ENCODE measurements at regions not wholly inside any gene's neighbourhood (a gene's known extent, or its start where the extent isn't known, plus 50 kb on each side); places are given as distances from the start of the nearest gene placed in this dataset.

GRCh38 chr10:130244928-130245495, 108.8 kb downstream of the GLRX3 start:
- H3K9me3 ChIP-seq (ENCODE audit: insufficient read depth, low read length): no peaks in the 10 kb centered on the region
- no peak overlapping the region for H3K9ac ChIP-seq (ENCODE audit: low read length)
- H3K4me1 ChIP-seq (ENCODE audit: low read length): no peaks in the 10 kb centered on the region
- TF ChIP-seq CTCF (IDR thresholded peaks at IDR 0.05; ENCODE audit: low read depth, low read length): no peak
- TF ChIP-seq EZH2phosphoT487 (IDR thresholded peaks at IDR 0.05; ENCODE audit: low read depth): no peak
- H3K27ac ChIP-seq (ENCODE audit: low read length): no peak overlapping the region
- no peak overlapping the region for H3K4me3 ChIP-seq (ENCODE audit: low read length)
- no peak overlapping the region for H2AFZ ChIP-seq (ENCODE audit: low read depth, low read length)
- H3K79me2 ChIP-seq (ENCODE audit: low read length): no peaks in the 10 kb centered on the region
- no peaks in the 10 kb centered on the region for H3K27me3 ChIP-seq (ENCODE audit: low read depth, low read length)
- no peaks in the 10 kb centered on the region for H4K20me1 ChIP-seq (ENCODE audit: insufficient read depth, low read length)
- H3K36me3 ChIP-seq (replicated peaks; ENCODE audit: low read depth, low read length): no peaks in the 10 kb centered on the region
- H3K4me2 ChIP-seq (ENCODE audit: low read length): no peak overlapping the region

- no peak overlapping the region for H3K27ac ChIP-seq (ENCODE audit: low read length)
- no peak overlapping the region for H3K4me2 ChIP-seq (ENCODE audit: low read length)
- no peaks in the 10 kb centered on the region for H3K4me1 ChIP-seq (ENCODE audit: low read length)
- H3K79me2 ChIP-seq (ENCODE audit: low read length): no peaks in the 10 kb centered on the region
- TF ChIP-seq CTCF (IDR thresholded peaks at IDR 0.05; ENCODE audit: low read depth, low read length) (no peak), EZH2phosphoT487 (IDR thresholded peaks at IDR 0.05; ENCODE audit: low read depth) (no peak)
- no peak overlapping the region for H2AFZ ChIP-seq (ENCODE audit: low read depth, low read length)
- H3K9me3 ChIP-seq (ENCODE audit: insufficient read depth, low read length): no peaks in the 10 kb centered on the region
- no peaks in the 10 kb centered on the region for H3K36me3 ChIP-seq (replicated peaks; ENCODE audit: low read depth, low read length)
- H3K4me3 ChIP-seq (ENCODE audit: low read length): no peak overlapping the region
- no peaks in the 10 kb centered on the region for H4K20me1 ChIP-seq (ENCODE audit: insufficient read depth, low read length)
- H3K9ac ChIP-seq (ENCODE audit: low read length): no peak overlapping the region
- no peaks in the 10 kb centered on the region for H3K27me3 ChIP-seq (ENCODE audit: low read depth, low read length)
Measured at GRCh38 chr10:130246113-130246512, 109.9 kb downstream of the GLRX3 start.

- Histone ChIP-seq H3K9me3 (ENCODE audit: insufficient read depth, low read length) (no peaks in the 10 kb centered on the region), H3K27me3 (ENCODE audit: low read depth, low read length) (no peaks in the 10 kb centered on the region)
- TF ChIP-seq CTCF (IDR thresholded peaks at IDR 0.05; ENCODE audit: low read depth, low read length) (no peak), EZH2phosphoT487 (IDR thresholded peaks at IDR 0.05; ENCODE audit: low read depth) (no peak)
Measured at GRCh38 chr10:130250127-130250526, 113.9 kb downstream of the GLRX3 start.

GRCh38 chr10:130251766-130252165, 115.6 kb downstream of the GLRX3 start:
- Histone ChIP-seq H3K4me1 (ENCODE audit: low read length) (no peaks in the 10 kb centered on the region), H3K9ac (ENCODE audit: low read length) (no peak overlapping the region), H4K20me1 (ENCODE audit: insufficient read depth, low read length) (no peaks in the 10 kb centered on the region), H3K4me2 (ENCODE audit: low read length) (no peak overlapping the region), H3K79me2 (ENCODE audit: low read length) (no peaks in the 10 kb centered on the region), H2AFZ (ENCODE audit: low read depth, low read length) (no peak overlapping the region), H3K36me3 (replicated peaks; ENCODE audit: low read depth, low read length) (no peaks in the 10 kb centered on the region), H3K4me3 (ENCODE audit: low read length) (no peak overlapping the region), H3K27ac (ENCODE audit: low read length) (no peak overlapping the region), H3K9me3 (ENCODE audit: insufficient read depth, low read length) (no peaks in the 10 kb centered on the region), H3K27me3 (ENCODE audit: low read depth, low read length) (no peaks in the 10 kb centered on the region)
- TF ChIP-seq CTCF (IDR thresholded peaks at IDR 0.05; ENCODE audit: low read depth, low read length) (no peak), EZH2phosphoT487 (IDR thresholded peaks at IDR 0.05; ENCODE audit: low read depth) (no peak)

More at GRCh38 chr10:130250127-130250526, 113.9 kb downstream of the GLRX3 start:
- no peak overlapping the region for H3K9ac ChIP-seq (ENCODE audit: low read length)
- H2AFZ ChIP-seq (ENCODE audit: low read depth, low read length): no peak overlapping the region
- no peak overlapping the region for H3K4me2 ChIP-seq (ENCODE audit: low read length)
- no peaks in the 10 kb centered on the region for H4K20me1 ChIP-seq (ENCODE audit: insufficient read depth, low read length)
- no peaks in the 10 kb centered on the region for H3K36me3 ChIP-seq (replicated peaks; ENCODE audit: low read depth, low read length)
- no peak overlapping the region for H3K27ac ChIP-seq (ENCODE audit: low read length)
- H3K79me2 ChIP-seq (ENCODE audit: low read length): no peaks in the 10 kb centered on the region
- H3K4me3 ChIP-seq (ENCODE audit: low read length): no peak overlapping the region
- H3K4me1 ChIP-seq (ENCODE audit: low read length): no peaks in the 10 kb centered on the region

All from OCI-LY3 (cell line).